ENCODE measurements at regions not wholly inside any gene's neighbourhood (a gene's known extent, or its start where the extent isn't known, plus 50 kb on each side); places are given as distances from the start of the nearest gene placed in this dataset.

DNA sequence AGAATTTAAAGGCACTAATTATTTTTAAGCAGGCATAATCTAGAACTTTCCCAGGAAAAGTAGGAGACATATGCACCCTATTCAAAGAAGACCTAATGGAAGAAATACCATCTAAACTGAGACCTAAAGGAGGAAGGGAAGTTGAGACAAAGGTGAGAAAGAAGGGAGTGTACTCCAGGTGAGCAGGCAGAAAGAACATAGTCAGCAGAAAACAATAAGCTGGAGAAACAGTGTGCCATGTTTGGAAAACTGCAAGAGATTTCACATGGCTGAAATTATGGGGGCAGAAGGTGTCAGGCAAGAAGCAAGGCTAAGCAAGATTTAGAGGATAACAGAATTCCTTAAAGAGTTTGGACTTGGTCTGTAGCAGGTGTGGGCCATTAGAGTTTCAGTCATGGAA lies 167.0 kb upstream of the USP25 start:
- TF ChIP-seq CTCF (IDR thresholded peaks at IDR 0.05) (no peak), POLR2A (IDR thresholded peaks at IDR 0.05) (no peak), POLR2AphosphoS5 (IDR thresholded peaks at IDR 0.05) (no peak)

All from prostate gland (tissue), 2 donors.